Astrocyte (in vitro differentiated cells and primary cell): ENCODE measurements at regions not wholly inside any gene's neighbourhood (a gene's known extent, or its start where the extent isn't known, plus 50 kb on each side); places are given as distances from the start of the nearest gene placed in this dataset.

Source experiments
- DNase-seq: peaks from one replicate; pipeline ENCODE4 v3.0.0-alpha.2; 2010; ENCODE audit warnings: low read depth
- FAIRE-seq: peaks from 2 replicates; lab custom pipeline; 2011; peaks lifted over from hg19 to GRCh38; lab: Jason Lieb, UNC
- H2AFZ ChIP-seq: 2 replicates; pipeline ENCODE4 v1.6.0; 2012; ENCODE audit warnings: low read depth, low read length, inconsistent platforms
- H3K27ac ChIP-seq: 2 replicates; pipeline ENCODE4 v1.5.1; 2011; ENCODE audit warnings: low read depth, low read length, inconsistent platforms
- H3K27me3 ChIP-seq: 2 replicates; pipeline ENCODE4 v1.6.0; 2011; ENCODE audit warnings: low read length, inconsistent platforms; ENCODE audit not compliant: insufficient read depth
- H3K36me3 ChIP-seq: 2 replicates; pipeline ENCODE4 v1.5.1; 2011; ENCODE audit warnings: low read length, inconsistent platforms; ENCODE audit not compliant: insufficient read depth
- H3K4me1 ChIP-seq: 2 replicates; pipeline ENCODE4 v1.5.1; 2011; ENCODE audit warnings: low read length, inconsistent platforms; ENCODE audit not compliant: insufficient read depth
- H3K4me2 ChIP-seq: 2 replicates; pipeline ENCODE4 v1.6.0; 2012; ENCODE audit warnings: low read length, inconsistent platforms
- H3K4me3 ChIP-seq: 2 replicates; pipeline ENCODE4 v1.5.1; 2011; ENCODE audit warnings: low read depth, mild to moderate bottlenecking, low read length, inconsistent platforms; ENCODE audit not compliant: insufficient read depth
- H3K79me2 ChIP-seq: 2 replicates; pipeline ENCODE4 v1.6.0; 2012; ENCODE audit warnings: mild to moderate bottlenecking, low read length, inconsistent platforms; ENCODE audit not compliant: insufficient read depth
- H3K9ac ChIP-seq: 2 replicates; pipeline ENCODE4 v1.6.0; 2012; ENCODE audit warnings: mild to moderate bottlenecking, low read length, inconsistent platforms
- H3K9me3 ChIP-seq: 2 replicates; pipeline ENCODE4 v1.5.1; 2012; ENCODE audit warnings: low read depth, mild to moderate bottlenecking, low read length, inconsistent platforms; ENCODE audit not compliant: insufficient read depth
- H4K20me1 ChIP-seq: 2 replicates; pipeline ENCODE4 v1.6.0; 2012; ENCODE audit warnings: low read length, inconsistent platforms; ENCODE audit not compliant: insufficient read depth
- H3K27ac Mint-ChIP-seq: one replicate; pipeline ENCODE4 v1.8.0; 2021; ENCODE audit warnings: mild to moderate bottlenecking, mixed read lengths; ENCODE audit not compliant: unreplicated experiment
- H3K27me3 Mint-ChIP-seq: one replicate; pipeline ENCODE4 v1.8.0; 2021; ENCODE audit warnings: low read depth, mixed read lengths; ENCODE audit not compliant: unreplicated experiment
- H3K36me3 Mint-ChIP-seq: one replicate; pipeline ENCODE4 v1.8.0; 2021; ENCODE audit warnings: low read depth, mixed read lengths; ENCODE audit not compliant: unreplicated experiment
- H3K4me1 Mint-ChIP-seq: one replicate; pipeline ENCODE4 v1.8.0; 2021; ENCODE audit warnings: low read depth, mixed read lengths; ENCODE audit not compliant: unreplicated experiment
- H3K4me3 Mint-ChIP-seq: one replicate; pipeline ENCODE4 v1.8.0; 2021; ENCODE audit warnings: mild to moderate bottlenecking, moderate library complexity, mixed read lengths; ENCODE audit not compliant: unreplicated experiment
- H3K9me3 Mint-ChIP-seq: one replicate; pipeline ENCODE4 v1.8.0; 2021; ENCODE audit warnings: mild to moderate bottlenecking, mixed read lengths; ENCODE audit not compliant: unreplicated experiment
- CTCF ChIP-seq: IDR thresholded peaks from 2 replicates; pipeline ENCODE4 v1.5.1; 2011; ENCODE audit warnings: low read depth, mild to moderate bottlenecking, inconsistent platforms, low read length, moderate library complexity; ENCODE audit not compliant: insufficient read depth
- EZH2 ChIP-seq: IDR thresholded peaks from 2 replicates; pipeline ENCODE4 v1.6.1; 2012; ENCODE audit warnings: mild to moderate bottlenecking, low read length, inconsistent platforms; ENCODE audit not compliant: insufficient read depth

GRCh38 chr6:1070085-1070521 lies 241.8 kb upstream of the FOXQ1 start:
- Histone ChIP-seq H3K36me3 (no peaks in the 10 kb centered on the region), H2AFZ (no peak overlapping the region), H3K27me3 (peaks cover 6% of the 10 kb centered on the region), H3K9me3 (no peaks in the 10 kb centered on the region), H3K4me3 (no peak overlapping the region), H4K20me1 (no peaks in the 10 kb centered on the region), H3K9ac (no peak overlapping the region), H3K4me2 (no peak overlapping the region), H3K79me2 (no peaks in the 10 kb centered on the region), H3K27ac (no peak overlapping the region), H3K4me1 (no peaks in the 10 kb centered on the region)
- Mint-ChIP-seq H3K27ac (no peak overlapping the region), H3K27me3 (peaks cover 24% of the 10 kb centered on the region), H3K4me3 (no peak overlapping the region), H3K4me1 (no peaks in the 10 kb centered on the region), H3K36me3 (no peaks in the 10 kb centered on the region), H3K9me3 (peaks cover 4% of the 10 kb centered on the region)
- no peak for TF ChIP-seq CTCF
- TF ChIP-seq EZH2 = no peak
- no peak for DNase-seq
- FAIRE-seq = no peak

- no peak overlapping the region for H3K4me2 ChIP-seq
- H3K27ac ChIP-seq = no peak overlapping the region
- H3K27me3 Mint-ChIP-seq = peaks cover 30% of the 10 kb centered on the region
- H3K9ac ChIP-seq = no peak overlapping the region
- H3K27me3 ChIP-seq = peaks cover 16% of the 10 kb centered on the region
- H4K20me1 ChIP-seq = no peaks in the 10 kb centered on the region
- DNase-seq (no peak), FAIRE-seq (no peak)
- H3K4me1 Mint-ChIP-seq = no peaks in the 10 kb centered on the region
- no peak for TF ChIP-seq CTCF
- TF ChIP-seq EZH2 = no peak
- H3K36me3 Mint-ChIP-seq = no peaks in the 10 kb centered on the region
- H3K9me3 ChIP-seq = no peaks in the 10 kb centered on the region
- no peak overlapping the region for H2AFZ ChIP-seq
- H3K27ac Mint-ChIP-seq = no peak overlapping the region
- no peaks in the 10 kb centered on the region for H3K4me1 ChIP-seq
- H3K4me3 Mint-ChIP-seq = no peak overlapping the region
- H3K79me2 ChIP-seq = no peaks in the 10 kb centered on the region
- H3K4me3 ChIP-seq = no peak overlapping the region
- H3K9me3 Mint-ChIP-seq = peaks cover 4% of the 10 kb centered on the region
- H3K36me3 ChIP-seq = no peaks in the 10 kb centered on the region
Measured at GRCh38 chr6:1068905-1069304, 243.0 kb upstream of the FOXQ1 start.

GRCh38 chr6:1068068-1068467 lies 243.8 kb upstream of the FOXQ1 start:
- TF ChIP-seq CTCF = no peak
- TF ChIP-seq EZH2 = no peak
- H3K4me1 ChIP-seq = no peaks in the 10 kb centered on the region
- no peak overlapping the region for H3K4me3 ChIP-seq
- Mint-ChIP-seq H3K27ac (no peak overlapping the region), H3K4me3 (no peak overlapping the region), H3K4me1 (peaks cover 4% of the 10 kb centered on the region), H3K27me3 (peaks cover 30% of the 10 kb centered on the region), H3K9me3 (peaks cover 2% of the 10 kb centered on the region), H3K36me3 (no peaks in the 10 kb centered on the region)
- H3K9ac ChIP-seq = no peak overlapping the region
- no peak overlapping the region for H2AFZ ChIP-seq
- H3K36me3 ChIP-seq = no peaks in the 10 kb centered on the region
- FAIRE-seq (no peak), DNase-seq (peak; percentile 14)
- H3K79me2 ChIP-seq = no peaks in the 10 kb centered on the region
- no peaks in the 10 kb centered on the region for H4K20me1 ChIP-seq
- no peak overlapping the region for H3K4me2 ChIP-seq
- no peak overlapping the region for H3K27ac ChIP-seq
- H3K9me3 ChIP-seq = no peaks in the 10 kb centered on the region
- peaks cover 20% of the 10 kb centered on the region for H3K27me3 ChIP-seq
